Activated CD4-positive, alpha-beta T cell treated with anti-CD3 and anti-CD28 coated beads, Interleukin-2, amount 10 ng/mL, durations not matched to agents 7 days and 5 days (primary cell): ENCODE measurements at regions not wholly inside any gene's neighbourhood (a gene's known extent, or its start where the extent isn't known, plus 50 kb on each side); places are given as distances from the start of the nearest gene placed in this dataset.
"Not testable (repeated sequence)": the region's sequence is repeated elsewhere in the genome, so short reads cannot be mapped to it uniquely, and the experiment has no call there.

Experiments
- CTCF ChIA-PET: fragments of 350-600 bp; sonication (Branson Sonifier 250); formaldehyde crosslinking; loops from one replicate; lab custom pipeline; 2021; ENCODE audit warnings: antibody characterized with exemption; lab: Charles Lee
- POLR2A ChIA-PET: fragments of 350-600 bp; sonication (Branson Sonifier 250); formaldehyde crosslinking; loops from one replicate; lab custom pipeline; 2021; ENCODE audit warnings: antibody characterized with exemption; lab: Charles Lee
- DNase-seq: peaks from one replicate; pipeline ENCODE4 v3.0.0-alpha.2; 2020
- H3K27ac Mint-ChIP-seq: one replicate; pipeline ENCODE4 v1.8.0; 2021; ENCODE audit warnings: mild to moderate bottlenecking, moderate library complexity, mixed read lengths
- H3K27me3 Mint-ChIP-seq: one replicate; pipeline ENCODE4 v1.8.0; 2021; ENCODE audit warnings: mixed read lengths
- H3K36me3 Mint-ChIP-seq: one replicate; pipeline ENCODE4 v1.8.0; 2021; ENCODE audit warnings: low read depth, mixed read lengths
- H3K4me1 Mint-ChIP-seq: one replicate; pipeline ENCODE4 v1.8.0; 2021; ENCODE audit warnings: mixed read lengths
- H3K4me3 Mint-ChIP-seq: one replicate; pipeline ENCODE4 v1.8.0; 2021; ENCODE audit warnings: mild to moderate bottlenecking, moderate library complexity, mixed read lengths
- H3K9me3 Mint-ChIP-seq: one replicate; pipeline ENCODE4 v1.8.0; 2021; ENCODE audit warnings: mixed read lengths

DNA sequence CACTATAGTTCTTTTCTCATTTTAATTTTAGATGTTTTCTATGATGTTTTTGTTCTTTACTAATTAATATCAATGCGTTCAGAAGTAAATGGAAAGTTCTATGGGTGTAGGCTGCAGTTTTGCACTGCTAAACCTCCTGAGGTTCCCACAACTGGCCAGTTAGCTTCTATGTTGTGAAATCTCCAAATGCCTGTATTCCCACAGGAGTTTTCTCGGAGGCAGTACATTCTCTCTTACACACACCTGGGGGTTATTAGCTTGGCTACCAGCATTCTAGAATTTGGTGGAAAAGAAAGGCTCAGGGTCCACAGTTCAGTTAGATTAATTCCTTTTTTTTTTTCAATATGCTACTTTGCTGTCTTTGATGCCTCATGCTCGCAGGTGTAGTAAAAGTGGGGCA is 216.9 kb upstream of the NRIP1 start:
- no peaks in the 10 kb centered on the region for H3K36me3 Mint-ChIP-seq
- no peak overlapping the region for H3K27ac Mint-ChIP-seq
- DNase-seq: no peak
- H3K4me3 Mint-ChIP-seq: no peak overlapping the region
- POLR2A ChIA-PET: no interaction called here
- no peaks in the 10 kb centered on the region for H3K9me3 Mint-ChIP-seq
- H3K4me1 Mint-ChIP-seq: no peaks in the 10 kb centered on the region
- CTCF ChIA-PET: no interaction called here
- H3K27me3 Mint-ChIP-seq: no peaks in the 10 kb centered on the region

DNA sequence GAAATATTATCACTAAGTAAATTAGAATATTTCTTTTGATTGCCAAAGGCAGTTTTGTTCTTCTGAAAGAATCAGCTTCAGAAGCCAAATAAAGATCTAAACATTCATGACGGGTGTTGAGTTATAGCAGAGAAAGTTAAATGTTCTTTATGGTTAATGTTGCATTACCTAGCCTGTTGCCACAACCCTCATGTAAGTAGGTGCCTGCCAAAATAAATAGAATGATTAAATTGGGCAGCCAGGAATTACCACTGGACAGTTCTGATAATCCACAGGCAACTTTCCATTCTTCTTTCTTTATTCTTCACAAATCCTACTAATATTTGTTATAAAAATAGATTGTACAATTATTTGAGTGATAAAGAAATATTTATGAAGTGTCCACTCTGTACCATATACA is 217.9 kb upstream of the NRIP1 start:
- Mint-ChIP-seq H3K9me3 (no peaks in the 10 kb centered on the region), H3K4me3 (no peak overlapping the region), H3K27ac (no peak overlapping the region), H3K4me1 (no peaks in the 10 kb centered on the region), H3K36me3 (no peaks in the 10 kb centered on the region), H3K27me3 (no peaks in the 10 kb centered on the region)
- no peak for DNase-seq
- ChIA-PET POLR2A (no interaction called here), CTCF (no interaction called here)

DNA sequence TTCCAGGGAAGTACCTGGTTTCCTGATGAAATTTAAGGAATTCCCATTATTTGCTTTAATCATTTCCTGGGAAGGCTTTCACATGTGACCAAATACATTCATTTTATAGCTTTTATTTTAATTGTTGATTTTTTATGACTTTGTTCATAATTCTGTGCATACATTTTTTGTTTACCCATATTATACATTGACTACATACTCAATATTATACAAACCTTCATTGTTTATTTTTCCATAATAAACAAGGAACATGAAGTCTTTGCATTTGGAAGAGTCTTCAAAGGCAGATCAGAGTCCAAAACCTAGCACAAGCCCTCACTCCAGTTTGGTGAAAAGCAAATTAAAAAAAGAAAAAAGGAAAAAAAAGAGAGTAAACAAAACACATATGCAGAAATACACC is 218.3 kb upstream of the NRIP1 start:
- Mint-ChIP-seq H3K9me3 (no peaks in the 10 kb centered on the region), H3K27me3 (no peaks in the 10 kb centered on the region), H3K27ac (no peak overlapping the region), H3K4me1 (no peaks in the 10 kb centered on the region), H3K4me3 (no peak overlapping the region), H3K36me3 (no peaks in the 10 kb centered on the region)
- ChIA-PET CTCF (no interaction called here), POLR2A (no interaction called here)
- DNase-seq: no peak

GRCh38 chr21:15283789-15284188 is 219.0 kb upstream of the NRIP1 start:
- H3K4me1 Mint-ChIP-seq: no peaks in the 10 kb centered on the region
- no peak overlapping the region for H3K27ac Mint-ChIP-seq
- H3K9me3 Mint-ChIP-seq: no peaks in the 10 kb centered on the region
- H3K4me3 Mint-ChIP-seq: no peak overlapping the region
- ChIA-PET CTCF (no interaction called here), POLR2A (no interaction called here)
- DNase-seq: no peak
- H3K27me3 Mint-ChIP-seq: no peaks in the 10 kb centered on the region
- H3K36me3 Mint-ChIP-seq: no peaks in the 10 kb centered on the region

DNA sequence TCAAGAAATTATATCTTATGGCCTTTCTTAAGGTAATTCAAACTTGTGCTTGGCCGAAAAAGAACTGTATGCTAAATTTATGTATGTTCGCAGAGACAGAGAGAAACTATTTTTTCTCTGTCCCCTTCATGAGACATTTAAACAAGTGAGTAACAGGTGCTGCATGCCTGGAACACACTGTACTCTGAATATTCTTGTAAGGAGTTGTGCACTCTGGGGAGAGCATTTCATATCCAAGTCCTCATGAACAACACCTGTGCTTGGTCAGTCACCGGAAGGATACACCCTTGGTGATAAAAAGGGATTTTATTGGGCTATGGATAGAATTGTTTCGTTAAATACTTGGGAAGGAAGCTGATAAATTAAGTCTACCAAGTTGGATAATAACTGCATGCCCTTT is 220.8 kb upstream of the NRIP1 start:
- H3K4me3 Mint-ChIP-seq: no peak overlapping the region
- H3K36me3 Mint-ChIP-seq: no peaks in the 10 kb centered on the region
- H3K27me3 Mint-ChIP-seq: no peaks in the 10 kb centered on the region
- H3K4me1 Mint-ChIP-seq: no peaks in the 10 kb centered on the region
- no peak for DNase-seq
- POLR2A ChIA-PET: no interaction called here
- no peaks in the 10 kb centered on the region for H3K9me3 Mint-ChIP-seq
- no peak overlapping the region for H3K27ac Mint-ChIP-seq
- CTCF ChIA-PET: interaction anchor here (0.9 to 1.2 kb wide), 3 partner anchors 12 to 48 kb away, joined by 3 to 5 read pairs (median 4); no protein-coding TSS in a partner anchor

DNA sequence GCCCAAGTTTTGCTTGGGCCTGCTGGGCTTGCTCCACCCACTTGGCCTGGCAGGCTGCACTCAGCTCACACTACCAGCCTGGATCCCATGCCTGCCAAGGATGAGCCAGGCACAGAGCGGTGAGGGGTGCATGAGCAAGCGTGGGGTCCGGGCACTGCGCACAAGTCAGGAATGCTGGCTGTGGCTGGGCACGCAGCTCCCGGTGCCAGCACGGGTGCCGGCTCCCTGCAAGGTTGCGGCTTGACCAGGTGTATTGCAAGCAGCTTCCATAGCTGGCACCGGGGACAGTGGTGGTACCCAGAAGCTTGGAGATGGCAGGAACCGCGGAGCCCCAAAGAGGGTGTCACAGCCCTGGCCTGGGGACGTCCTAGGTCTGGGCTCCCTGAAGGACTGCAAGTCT is 224.4 kb upstream of the NRIP1 start:
- CTCF ChIA-PET: interaction anchor here (0.5 kb wide), 1 partner anchor 255 kb away, joined by 3 read pairs; no protein-coding TSS in a partner anchor
- Mint-ChIP-seq H3K4me1 (no peaks in the 10 kb centered on the region), H3K36me3 (no peaks in the 10 kb centered on the region), H3K9me3 (no peaks in the 10 kb centered on the region), H3K27ac (no peak overlapping the region), H3K27me3 (peaks cover 4% of the 10 kb centered on the region), H3K4me3 (no peak overlapping the region)
- no peak for DNase-seq
- POLR2A ChIA-PET: no interaction called here

DNA sequence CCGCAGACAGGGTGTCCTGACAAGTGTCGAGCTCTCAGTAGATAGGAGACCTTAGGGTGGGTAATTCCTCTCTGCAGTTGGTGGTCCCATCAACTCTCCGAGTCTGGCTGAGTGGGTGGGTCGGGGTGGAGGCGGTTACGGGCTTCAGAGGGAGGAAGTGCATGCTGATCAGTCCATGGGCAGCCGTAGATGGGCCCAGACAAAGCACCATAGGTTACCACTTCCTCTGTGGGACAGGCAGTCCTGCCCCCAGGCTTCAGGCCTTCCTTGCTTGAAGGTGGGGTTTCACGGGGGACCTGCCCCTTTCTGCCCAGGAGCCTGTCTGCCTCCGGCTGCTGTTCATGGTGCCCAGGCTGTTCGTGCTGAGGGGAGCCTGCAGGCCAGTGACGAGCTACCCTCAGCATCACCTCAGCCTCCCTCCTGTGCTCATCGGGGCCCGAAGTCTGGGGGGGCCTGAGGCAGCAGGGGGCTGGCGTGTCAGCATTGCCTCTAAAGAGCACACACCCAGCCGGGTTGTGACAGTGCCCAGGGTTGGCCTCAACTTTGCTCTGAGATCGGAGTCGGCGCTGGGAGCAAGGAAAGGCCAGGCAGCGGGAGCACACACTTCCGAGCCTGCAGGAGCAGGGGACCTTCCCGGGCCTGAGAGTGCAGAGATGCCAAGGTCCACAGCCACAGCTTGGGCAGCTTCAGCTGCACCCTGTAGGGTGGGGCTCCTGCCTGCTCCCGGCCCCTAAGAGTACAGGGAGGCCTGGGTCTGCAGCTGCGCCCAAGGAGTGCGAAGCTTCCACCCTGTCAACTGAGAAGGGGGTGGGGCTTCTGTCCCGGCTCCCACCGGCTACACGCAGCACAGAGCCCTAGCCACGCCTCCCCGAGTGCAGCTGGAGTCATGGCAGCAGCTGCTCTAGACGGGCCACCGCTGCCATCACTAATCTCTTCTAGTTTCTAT is 225.4 kb upstream of the NRIP1 start:
- Mint-ChIP-seq H3K27ac (no peak overlapping the region), H3K9me3 (no peaks in the 10 kb centered on the region), H3K36me3 (no peaks in the 10 kb centered on the region), H3K4me3 (no peak overlapping the region), H3K27me3 (peaks cover 4% of the 10 kb centered on the region), H3K4me1 (no peaks in the 10 kb centered on the region)
- ChIA-PET CTCF (interaction anchor here (0.5 kb wide), 1 partner anchor 256 kb away, joined by 3 read pairs; no protein-coding TSS in a partner anchor), POLR2A (interaction anchor here (0.6 kb wide), 1 partner anchor 226 kb away, joined by 3 read pairs; no protein-coding TSS in a partner anchor)
- DNase-seq: no peak

GRCh38 chr21:15291621-15292266 is 226.9 kb upstream of the NRIP1 start:
- ChIA-PET CTCF (no interaction called here), POLR2A (no interaction called here)
- Mint-ChIP-seq H3K27ac (no peak overlapping the region), H3K36me3 (no peaks in the 10 kb centered on the region), H3K27me3 (peaks cover 4% of the 10 kb centered on the region), H3K4me3 (no peak overlapping the region), H3K4me1 (no peaks in the 10 kb centered on the region), H3K9me3 (no peaks in the 10 kb centered on the region)
- no peak for DNase-seq

DNA sequence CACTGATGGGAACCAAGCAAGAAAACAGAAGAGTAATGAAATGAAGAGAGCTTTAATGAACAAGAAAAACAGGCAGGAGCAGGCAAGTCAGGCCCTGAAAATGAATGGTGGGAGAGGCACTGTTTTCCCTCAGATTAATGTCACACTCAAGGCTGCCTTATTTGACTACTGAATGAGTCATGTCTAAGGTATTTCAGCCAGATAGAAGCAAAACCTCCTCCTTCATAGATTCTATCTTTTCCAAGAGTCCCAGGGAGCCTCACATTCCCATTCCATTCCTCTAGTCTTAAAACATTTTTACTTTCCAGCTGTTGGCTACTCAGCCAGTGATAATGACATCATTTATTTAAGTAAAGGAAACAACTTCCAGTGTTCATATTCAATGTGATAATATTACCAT is 228.4 kb upstream of the NRIP1 start:
- CTCF ChIA-PET: no interaction called here
- Mint-ChIP-seq H3K27ac (no peak overlapping the region), H3K27me3 (peaks cover 4% of the 10 kb centered on the region), H3K4me1 (no peaks in the 10 kb centered on the region), H3K36me3 (no peaks in the 10 kb centered on the region), H3K9me3 (no peaks in the 10 kb centered on the region), H3K4me3 (no peak overlapping the region)
- POLR2A ChIA-PET: no interaction called here
- no peak for DNase-seq

DNA sequence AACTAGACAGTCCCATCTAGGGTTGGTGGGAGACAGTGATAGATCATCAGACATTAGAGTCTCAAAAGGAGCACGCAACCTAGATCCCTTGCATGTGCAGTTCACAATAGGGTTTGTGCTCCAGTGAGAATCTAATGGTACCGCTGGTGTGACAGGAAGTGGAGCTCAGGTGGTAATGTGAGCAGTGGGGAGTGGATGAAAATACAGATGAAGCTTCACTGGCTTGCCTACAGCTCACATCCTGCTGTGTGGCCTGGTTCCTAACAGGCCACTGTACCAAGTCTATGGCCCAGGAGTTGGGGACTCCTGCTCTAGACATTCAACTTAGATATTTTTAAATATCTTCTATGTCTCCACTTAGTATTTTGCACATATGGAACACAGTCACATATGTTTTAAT is 231.1 kb upstream of the NRIP1 start:
- Mint-ChIP-seq H3K9me3 (peaks cover 4% of the 10 kb centered on the region), H3K27ac (no peak overlapping the region), H3K27me3 (peaks cover 4% of the 10 kb centered on the region), H3K36me3 (no peaks in the 10 kb centered on the region), H3K4me3 (no peak overlapping the region), H3K4me1 (no peaks in the 10 kb centered on the region)
- CTCF ChIA-PET: no interaction called here
- POLR2A ChIA-PET: no interaction called here
- DNase-seq: no peak

DNA sequence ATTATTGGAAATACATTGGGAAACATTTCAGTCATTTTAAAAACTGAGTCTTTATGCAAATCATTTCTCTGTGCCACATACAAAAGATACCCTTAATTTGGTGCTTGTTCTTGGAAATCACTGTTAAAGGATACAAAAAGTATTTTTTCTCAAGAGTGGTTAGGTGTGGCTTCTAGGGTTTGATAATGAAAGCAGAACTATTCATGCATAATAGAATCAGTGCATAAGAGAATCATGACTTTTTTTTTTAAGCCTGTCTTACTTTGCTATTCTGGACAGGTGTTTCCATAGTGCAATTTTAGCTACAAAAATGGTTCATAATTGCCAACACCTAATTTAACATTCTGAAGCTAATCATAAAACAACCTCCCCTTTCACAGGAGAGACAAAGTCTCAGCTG is 233.0 kb upstream of the NRIP1 start:
- H3K9me3 Mint-ChIP-seq: peaks cover 11% of the 10 kb centered on the region
- H3K27ac Mint-ChIP-seq: no peak overlapping the region
- ChIA-PET CTCF (no interaction called here), POLR2A (no interaction called here)
- H3K27me3 Mint-ChIP-seq: peaks cover 4% of the 10 kb centered on the region
- H3K4me3 Mint-ChIP-seq: no peak overlapping the region
- H3K4me1 Mint-ChIP-seq: no peaks in the 10 kb centered on the region
- H3K36me3 Mint-ChIP-seq: no peaks in the 10 kb centered on the region
- no peak for DNase-seq

DNA sequence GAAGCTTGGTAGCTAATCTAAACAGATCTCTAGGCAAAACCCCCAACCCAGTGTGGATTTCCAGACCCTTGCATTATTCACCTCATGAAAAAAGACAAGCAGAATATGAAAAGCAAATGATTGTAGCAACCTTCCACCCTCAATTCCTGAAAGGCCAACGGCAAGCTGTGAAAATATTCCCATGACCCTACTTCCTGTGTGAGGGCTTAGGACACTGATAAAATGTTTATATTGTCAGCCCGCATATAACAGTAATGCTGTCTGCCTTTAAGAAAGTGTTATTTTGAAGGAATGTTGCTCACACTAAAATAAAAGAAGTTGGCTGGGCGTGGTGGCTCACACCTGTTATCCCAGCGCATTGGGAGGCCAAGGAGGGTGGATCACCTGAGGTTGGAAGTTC is 233.5 kb upstream of the NRIP1 start:
- H3K27me3 Mint-ChIP-seq: peaks cover 3% of the 10 kb centered on the region
- H3K36me3 Mint-ChIP-seq: no peaks in the 10 kb centered on the region
- ChIA-PET CTCF (no interaction called here), POLR2A (no interaction called here)
- H3K4me1 Mint-ChIP-seq: no peaks in the 10 kb centered on the region
- DNase-seq: no peak
- peaks cover 11% of the 10 kb centered on the region for H3K9me3 Mint-ChIP-seq
- no peak overlapping the region for H3K4me3 Mint-ChIP-seq
- H3K27ac Mint-ChIP-seq: no peak overlapping the region

- H3K4me3 Mint-ChIP-seq, POLR2A ChIA-PET, H3K4me1 Mint-ChIP-seq, H3K27me3 Mint-ChIP-seq, CTCF ChIA-PET, H3K36me3 Mint-ChIP-seq, DNase-seq, H3K27ac Mint-ChIP-seq: not testable (repeated sequence)
- H3K9me3 Mint-ChIP-seq: peaks cover 11% of the 10 kb centered on the region
These were observed 234.0 kb upstream of the NRIP1 start for GRCh38 chr21:15298755-15299154.
